CD4-positive, alpha-beta T cell (primary cell): ENCODE measurements at regions not wholly inside any gene's neighbourhood (a gene's known extent, or its start where the extent isn't known, plus 50 kb on each side); places are given as distances from the start of the nearest gene placed in this dataset.

Source experiments
- ATAC-seq: fragments of 200-7000 bp; cut with Tn5 transposase; one replicate; pipeline ENCODE4 v1.10.0; 2022; ENCODE audit warnings: mild to moderate bottlenecking; ENCODE audit not compliant: poor library complexity
- CTCF ChIA-PET: fragments of 350-600 bp; sonication (Branson Sonifier 250); formaldehyde crosslinking; loops from one replicate; lab custom pipeline; 2021; ENCODE audit warnings: antibody characterized with exemption, inconsistent platforms; lab: Charles Lee
- POLR2A ChIA-PET: fragments of 350-600 bp; sonication (Branson Sonifier 250); formaldehyde crosslinking; loops from one replicate; lab custom pipeline; 2021; ENCODE audit warnings: antibody characterized with exemption, inconsistent platforms; lab: Charles Lee
- DNase-seq, 14 experiments: peaks; one replicate each; pipeline ENCODE4 v3.0.0-alpha.2; 2013 to 2020; ENCODE audit warnings: mixed read lengths in 2 of 14
- H3K27ac ChIP-seq, 2 donors: one replicate each; pipeline versions ENCODE4 v1.5.1 to v1.7.0; 2013; ENCODE audit warnings: low read length in 2 of 2, low read depth in 1 of 2, mild to moderate bottlenecking in 1 of 2
- H3K27me3 ChIP-seq, 2 experiments: 1 replicate in 1 of 2; 2 replicates in 1 of 2; pipeline versions ENCODE4 v1.6.1 to v1.7.0; 2013; ENCODE audit warnings: low read length in 2 of 2, control low read depth in 1 of 2, mild to moderate bottlenecking in 1 of 2, moderate library complexity in 1 of 2; ENCODE audit not compliant: insufficient read depth in 2 of 2, control insufficient read depth in 1 of 2
- H3K36me3 ChIP-seq: one replicate; pipeline ENCODE4 v1.6.1; 2013; ENCODE audit warnings: low read length, control low read depth; ENCODE audit not compliant: insufficient read depth
- H3K4me1 ChIP-seq: one replicate; pipeline ENCODE4 v1.6.1; 2013; ENCODE audit warnings: low read length, control low read depth; ENCODE audit not compliant: insufficient read depth
- H3K4me3 ChIP-seq: one replicate; pipeline ENCODE4 v1.5.1; 2013; ENCODE audit warnings: mild to moderate bottlenecking, low read length, moderate library complexity
- H3K9me3 ChIP-seq, 2 experiments: 1 replicate in 1 of 2; 2 replicates in 1 of 2; pipeline versions ENCODE4 v1.6.1 to v1.7.0; 2013; ENCODE audit warnings: low read length in 2 of 2, mild to moderate bottlenecking in 2 of 2, control low read depth in 1 of 2, moderate library complexity in 1 of 2; ENCODE audit not compliant: control insufficient read depth in 1 of 2, insufficient read depth in 1 of 2
- H3K27ac Mint-ChIP-seq: one replicate; pipeline ENCODE4 v1.8.0; 2020; ENCODE audit warnings: mixed read lengths
- H3K27me3 Mint-ChIP-seq: one replicate; pipeline ENCODE4 v1.8.0; 2021; ENCODE audit warnings: mixed read lengths
- H3K36me3 Mint-ChIP-seq: one replicate; pipeline ENCODE4 v1.8.0; 2021; ENCODE audit warnings: low read depth, mixed read lengths
- H3K4me1 Mint-ChIP-seq: one replicate; pipeline ENCODE4 v1.8.0; 2021; ENCODE audit warnings: low read depth, mixed read lengths
- H3K4me3 Mint-ChIP-seq: one replicate; pipeline ENCODE4 v1.8.0; 2020; ENCODE audit warnings: mild to moderate bottlenecking, mixed read lengths
- H3K9me3 Mint-ChIP-seq: one replicate; pipeline ENCODE4 v1.8.0; 2020; ENCODE audit warnings: mixed read lengths
- CTCF ChIP-seq: fragments of 200-600 bp; IDR thresholded peaks from one replicate; pipeline ENCODE4 v1.8.0; 2022; ENCODE audit warnings: antibody characterized with exemption, mild to moderate bottlenecking
- intact Hi-C, 2 experiments: fragments of 100-400 bp; cut with DNase I in 1 of 2; cut with micrococcal nuclease in 1 of 2; formaldehyde crosslinking; loops; one replicate each; pipeline versions ENCODE4 v1.15.1 to v1.9.0; 2023 to 2025; cut with DNase I, micrococcal nuclease

DNA sequence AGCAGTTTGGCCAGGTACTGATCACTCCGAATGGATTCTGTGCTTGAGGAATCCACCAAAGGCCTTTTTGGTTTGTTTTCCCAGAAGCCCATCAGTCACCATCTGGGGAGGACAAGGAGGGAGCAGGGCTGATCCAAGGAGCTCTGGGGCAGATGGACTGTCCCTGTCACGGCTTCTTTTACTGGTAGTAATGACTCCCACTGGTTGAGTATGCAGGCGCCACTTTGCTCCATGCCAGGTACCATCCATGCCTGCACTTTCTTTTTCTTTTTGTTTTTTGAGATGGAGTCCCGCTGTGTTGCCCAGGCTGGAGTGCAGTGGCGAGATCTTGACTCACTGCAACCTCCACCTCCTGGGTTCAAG lies 101.7 kb downstream of the UBIAD1 start:
- Mint-ChIP-seq H3K4me1 (peaks cover 12% of the 10 kb centered on the region), H3K9me3 (no peaks in the 10 kb centered on the region), H3K27me3 (no peaks in the 10 kb centered on the region), H3K36me3 (no peaks in the 10 kb centered on the region), H3K27ac (no peak overlapping the region), H3K4me3 (no peak overlapping the region)
- Histone ChIP-seq H3K9me3 (no peaks in the 10 kb centered on the region), H3K27me3 (no peaks in the 10 kb centered on the region), H3K4me1 (peaks cover 8% of the 10 kb centered on the region), H3K4me3 (no peak overlapping the region), H3K36me3 (no peaks in the 10 kb centered on the region), H3K27ac (no peak overlapping the region)
- intact Hi-C loops = no loop called here
- TF ChIP-seq CTCF = no peak
- ATAC-seq (no peak), DNase-seq (no peak)
- POLR2A ChIA-PET = no interaction called here
- CTCF ChIA-PET = no interaction called here

- peaks cover 0 to 8% of the 10 kb centered on the region in 2 experiments for H3K9me3 ChIP-seq
- H3K4me3 Mint-ChIP-seq = no peak overlapping the region
- TF ChIP-seq CTCF = no peak
- ATAC-seq (no peak), DNase-seq (no peak)
- no peaks in the 10 kb centered on the region for H3K9me3 Mint-ChIP-seq
- intact Hi-C loops = no loop called here
- POLR2A ChIA-PET = no interaction called here
- H3K27ac ChIP-seq = no peak overlapping the region
- H3K36me3 ChIP-seq = no peaks in the 10 kb centered on the region
- no peaks in the 10 kb centered on the region for H3K36me3 Mint-ChIP-seq
- no peaks in the 10 kb centered on the region for H3K27me3 Mint-ChIP-seq
- no peak overlapping the region for H3K4me3 ChIP-seq
- H3K4me1 Mint-ChIP-seq = peaks cover 12% of the 10 kb centered on the region
- H3K27me3 ChIP-seq = no peaks in the 10 kb centered on the region
- CTCF ChIA-PET = no interaction called here
- no peak overlapping the region for H3K27ac Mint-ChIP-seq
- H3K4me1 ChIP-seq = peaks cover 8% of the 10 kb centered on the region
These were observed 101.9 kb upstream of the DISP3 start for GRCh38 chr1:11377001-11377583.

DNA sequence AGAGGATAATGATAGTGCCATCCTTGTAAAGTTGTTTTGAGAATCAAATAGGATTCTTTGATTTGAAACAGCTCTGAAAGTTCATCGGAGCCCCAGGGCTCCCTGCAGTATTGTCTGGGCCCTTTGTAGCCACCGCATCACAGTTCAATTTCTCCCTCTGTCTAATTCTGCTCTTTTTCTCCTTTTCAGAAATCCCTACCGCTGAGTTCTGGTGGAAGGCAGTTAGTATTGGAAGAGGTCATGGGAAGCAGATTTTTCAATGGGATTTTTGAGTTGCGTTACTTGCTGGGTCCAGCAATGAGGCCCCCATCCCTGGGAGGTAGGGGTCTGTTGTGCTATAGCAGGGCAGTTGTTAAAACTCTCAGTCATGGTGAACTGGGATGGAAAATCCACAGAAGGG lies 101.0 kb upstream of the DISP3 start:
- Mint-ChIP-seq H3K4me3 (no peak overlapping the region), H3K36me3 (no peaks in the 10 kb centered on the region), H3K27ac (no peak overlapping the region), H3K9me3 (no peaks in the 10 kb centered on the region), H3K27me3 (no peaks in the 10 kb centered on the region), H3K4me1 (peaks cover 16% of the 10 kb centered on the region)
- no peak overlapping the region for H3K4me3 ChIP-seq
- no peak overlapping the region for H3K27ac ChIP-seq
- ATAC-seq = no peak
- CTCF ChIA-PET = no interaction called here
- H3K4me1 ChIP-seq = peaks cover 8% of the 10 kb centered on the region
- POLR2A ChIA-PET = no interaction called here
- no peak for TF ChIP-seq CTCF
- no peak for DNase-seq
- no peaks in the 10 kb centered on the region for H3K27me3 ChIP-seq
- intact Hi-C loops = no loop called here
- H3K36me3 ChIP-seq = no peaks in the 10 kb centered on the region
- H3K9me3 ChIP-seq = peaks cover 0 to 8% of the 10 kb centered on the region in 2 experiments
